ENCODE measurements at regions not wholly inside any gene's neighbourhood (a gene's known extent, or its start where the extent isn't known, plus 50 kb on each side); places are given as distances from the start of the nearest gene placed in this dataset.
A peak's percentile ranks its signal among the peaks of the same experiment; 100 is the strongest.
"Not testable (repeated sequence)": the region's sequence is repeated elsewhere in the genome, so short reads cannot be mapped to it uniquely, and the experiment has no call there.

GRCh38 chrY:4362455-4362854 is 637.6 kb upstream of the PCDH11Y start:
- not testable (repeated sequence) for H3K27ac Mint-ChIP-seq; H3K27me3 Mint-ChIP-seq; ATAC-seq (ENCODE audit: low read depth in 2 of 2); H3K9me3 ChIP-seq (ENCODE audit: control insufficient read depth in 2 of 2, low read length in 2 of 2); H3K4me1 Mint-ChIP-seq; H3K9me3 Mint-ChIP-seq; H3K4me1 ChIP-seq (ENCODE audit: control insufficient read depth, insufficient read depth, low read length, poor library complexity, severe bottlenecking); H3K36me3 ChIP-seq (ENCODE audit: control insufficient read depth, insufficient read depth, low read length); DNase-seq; H3K36me3 Mint-ChIP-seq; H3K27ac ChIP-seq (ENCODE audit: insufficient read depth, low read length, poor library complexity, severe bottlenecking); H3K27me3 ChIP-seq (ENCODE audit: control insufficient read depth, insufficient read depth, low read length); H3K4me3 ChIP-seq (ENCODE audit: low read depth, low read length)
- H3K4me3 Mint-ChIP-seq: peak overlapping the region in 1 of 4 donors; percentile 7

- H3K4me1 ChIP-seq (ENCODE audit: control insufficient read depth, insufficient read depth, low read length, poor library complexity, severe bottlenecking); H3K9me3 Mint-ChIP-seq; H3K9me3 ChIP-seq (ENCODE audit: control insufficient read depth in 2 of 2, low read length in 2 of 2); H3K27ac Mint-ChIP-seq; H3K27ac ChIP-seq (ENCODE audit: insufficient read depth, low read length, poor library complexity, severe bottlenecking); H3K36me3 Mint-ChIP-seq; H3K27me3 ChIP-seq (ENCODE audit: control insufficient read depth, insufficient read depth, low read length); DNase-seq; H3K27me3 Mint-ChIP-seq; H3K36me3 ChIP-seq (ENCODE audit: control insufficient read depth, insufficient read depth, low read length); H3K4me3 ChIP-seq (ENCODE audit: low read depth, low read length); H3K4me3 Mint-ChIP-seq; H3K4me1 Mint-ChIP-seq; ATAC-seq (ENCODE audit: low read depth in 2 of 2): not testable (repeated sequence)
These were observed 596.3 kb upstream of the PCDH11Y start for GRCh38 chrY:4403790-4404189.
